H1 (cell line): ENCODE measurements at regions not wholly inside any gene's neighbourhood (a gene's known extent, or its start where the extent isn't known, plus 50 kb on each side); places are given as distances from the start of the nearest gene placed in this dataset.

Experiments used
- CBX8 ChIP-seq: fragments of 300-800, 300-1000 bp; sonication (generic); IDR thresholded peaks from 2 replicates; pipeline ENCODE4 v1.7.1; 2016; ENCODE audit warnings: low read depth, low read length, borderline replicate concordance
- TF ChIP-seq, protein P1 (sequence below): fragments of 300-600 bp; sonication (generic); IDR thresholded peaks from 2 replicates; pipeline ENCODE4 v1.7.1; 2012; ENCODE audit warnings: low read length, moderate library complexity, mild to moderate bottlenecking, inconsistent platforms; ENCODE audit not compliant: insufficient replicate concordance
- TF ChIP-seq, protein P2 (sequence below): IDR thresholded peaks from 2 replicates; pipeline ENCODE4 v1.6.1; 2012; ENCODE audit warnings: inconsistent platforms

DNA sequence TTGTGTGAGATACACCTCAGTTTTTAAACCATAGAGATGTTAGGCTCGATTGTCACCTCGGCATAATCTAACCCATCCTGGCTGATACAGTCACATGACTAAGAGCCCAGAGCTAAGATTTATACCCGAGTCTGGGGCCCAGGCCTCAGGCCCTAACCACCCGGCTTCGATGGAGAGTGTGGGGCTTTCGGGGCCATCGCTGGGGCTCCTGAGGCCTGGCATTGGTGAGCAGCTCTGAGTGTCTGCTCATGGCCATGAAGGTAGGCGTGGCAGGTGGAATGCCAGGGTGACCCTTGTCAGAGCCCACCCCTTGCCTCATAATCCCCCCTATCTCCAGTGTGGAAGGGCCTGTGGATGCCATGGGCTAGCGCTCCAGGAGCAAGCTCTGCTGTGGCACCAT lies 164.3 kb downstream of the BMP7 start (continued):
- TF ChIP-seq, protein P1, sequence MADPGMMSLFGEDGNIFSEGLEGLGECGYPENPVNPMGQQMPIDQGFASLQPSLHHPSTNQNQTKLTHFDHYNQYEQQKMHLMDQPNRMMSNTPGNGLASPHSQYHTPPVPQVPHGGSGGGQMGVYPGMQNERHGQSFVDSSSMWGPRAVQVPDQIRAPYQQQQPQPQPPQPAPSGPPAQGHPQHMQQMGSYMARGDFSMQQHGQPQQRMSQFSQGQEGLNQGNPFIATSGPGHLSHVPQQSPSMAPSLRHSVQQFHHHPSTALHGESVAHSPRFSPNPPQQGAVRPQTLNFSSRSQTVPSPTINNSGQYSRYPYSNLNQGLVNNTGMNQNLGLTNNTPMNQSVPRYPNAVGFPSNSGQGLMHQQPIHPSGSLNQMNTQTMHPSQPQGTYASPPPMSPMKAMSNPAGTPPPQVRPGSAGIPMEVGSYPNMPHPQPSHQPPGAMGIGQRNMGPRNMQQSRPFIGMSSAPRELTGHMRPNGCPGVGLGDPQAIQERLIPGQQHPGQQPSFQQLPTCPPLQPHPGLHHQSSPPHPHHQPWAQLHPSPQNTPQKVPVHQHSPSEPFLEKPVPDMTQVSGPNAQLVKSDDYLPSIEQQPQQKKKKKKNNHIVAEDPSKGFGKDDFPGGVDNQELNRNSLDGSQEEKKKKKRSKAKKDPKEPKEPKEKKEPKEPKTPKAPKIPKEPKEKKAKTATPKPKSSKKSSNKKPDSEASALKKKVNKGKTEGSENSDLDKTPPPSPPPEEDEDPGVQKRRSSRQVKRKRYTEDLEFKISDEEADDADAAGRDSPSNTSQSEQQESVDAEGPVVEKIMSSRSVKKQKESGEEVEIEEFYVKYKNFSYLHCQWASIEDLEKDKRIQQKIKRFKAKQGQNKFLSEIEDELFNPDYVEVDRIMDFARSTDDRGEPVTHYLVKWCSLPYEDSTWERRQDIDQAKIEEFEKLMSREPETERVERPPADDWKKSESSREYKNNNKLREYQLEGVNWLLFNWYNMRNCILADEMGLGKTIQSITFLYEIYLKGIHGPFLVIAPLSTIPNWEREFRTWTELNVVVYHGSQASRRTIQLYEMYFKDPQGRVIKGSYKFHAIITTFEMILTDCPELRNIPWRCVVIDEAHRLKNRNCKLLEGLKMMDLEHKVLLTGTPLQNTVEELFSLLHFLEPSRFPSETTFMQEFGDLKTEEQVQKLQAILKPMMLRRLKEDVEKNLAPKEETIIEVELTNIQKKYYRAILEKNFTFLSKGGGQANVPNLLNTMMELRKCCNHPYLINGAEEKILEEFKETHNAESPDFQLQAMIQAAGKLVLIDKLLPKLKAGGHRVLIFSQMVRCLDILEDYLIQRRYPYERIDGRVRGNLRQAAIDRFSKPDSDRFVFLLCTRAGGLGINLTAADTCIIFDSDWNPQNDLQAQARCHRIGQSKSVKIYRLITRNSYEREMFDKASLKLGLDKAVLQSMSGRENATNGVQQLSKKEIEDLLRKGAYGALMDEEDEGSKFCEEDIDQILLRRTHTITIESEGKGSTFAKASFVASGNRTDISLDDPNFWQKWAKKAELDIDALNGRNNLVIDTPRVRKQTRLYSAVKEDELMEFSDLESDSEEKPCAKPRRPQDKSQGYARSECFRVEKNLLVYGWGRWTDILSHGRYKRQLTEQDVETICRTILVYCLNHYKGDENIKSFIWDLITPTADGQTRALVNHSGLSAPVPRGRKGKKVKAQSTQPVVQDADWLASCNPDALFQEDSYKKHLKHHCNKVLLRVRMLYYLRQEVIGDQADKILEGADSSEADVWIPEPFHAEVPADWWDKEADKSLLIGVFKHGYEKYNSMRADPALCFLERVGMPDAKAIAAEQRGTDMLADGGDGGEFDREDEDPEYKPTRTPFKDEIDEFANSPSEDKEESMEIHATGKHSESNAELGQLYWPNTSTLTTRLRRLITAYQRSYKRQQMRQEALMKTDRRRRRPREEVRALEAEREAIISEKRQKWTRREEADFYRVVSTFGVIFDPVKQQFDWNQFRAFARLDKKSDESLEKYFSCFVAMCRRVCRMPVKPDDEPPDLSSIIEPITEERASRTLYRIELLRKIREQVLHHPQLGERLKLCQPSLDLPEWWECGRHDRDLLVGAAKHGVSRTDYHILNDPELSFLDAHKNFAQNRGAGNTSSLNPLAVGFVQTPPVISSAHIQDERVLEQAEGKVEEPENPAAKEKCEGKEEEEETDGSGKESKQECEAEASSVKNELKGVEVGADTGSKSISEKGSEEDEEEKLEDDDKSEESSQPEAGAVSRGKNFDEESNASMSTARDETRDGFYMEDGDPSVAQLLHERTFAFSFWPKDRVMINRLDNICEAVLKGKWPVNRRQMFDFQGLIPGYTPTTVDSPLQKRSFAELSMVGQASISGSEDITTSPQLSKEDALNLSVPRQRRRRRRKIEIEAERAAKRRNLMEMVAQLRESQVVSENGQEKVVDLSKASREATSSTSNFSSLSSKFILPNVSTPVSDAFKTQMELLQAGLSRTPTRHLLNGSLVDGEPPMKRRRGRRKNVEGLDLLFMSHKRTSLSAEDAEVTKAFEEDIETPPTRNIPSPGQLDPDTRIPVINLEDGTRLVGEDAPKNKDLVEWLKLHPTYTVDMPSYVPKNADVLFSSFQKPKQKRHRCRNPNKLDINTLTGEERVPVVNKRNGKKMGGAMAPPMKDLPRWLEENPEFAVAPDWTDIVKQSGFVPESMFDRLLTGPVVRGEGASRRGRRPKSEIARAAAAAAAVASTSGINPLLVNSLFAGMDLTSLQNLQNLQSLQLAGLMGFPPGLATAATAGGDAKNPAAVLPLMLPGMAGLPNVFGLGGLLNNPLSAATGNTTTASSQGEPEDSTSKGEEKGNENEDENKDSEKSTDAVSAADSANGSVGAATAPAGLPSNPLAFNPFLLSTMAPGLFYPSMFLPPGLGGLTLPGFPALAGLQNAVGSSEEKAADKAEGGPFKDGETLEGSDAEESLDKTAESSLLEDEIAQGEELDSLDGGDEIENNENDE: no peak
- TF ChIP-seq CBX8: no peak
- TF ChIP-seq, protein P2, sequence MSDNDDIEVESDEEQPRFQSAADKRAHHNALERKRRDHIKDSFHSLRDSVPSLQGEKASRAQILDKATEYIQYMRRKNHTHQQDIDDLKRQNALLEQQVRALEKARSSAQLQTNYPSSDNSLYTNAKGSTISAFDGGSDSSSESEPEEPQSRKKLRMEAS: no peak
